GM19463 (cell line): ENCODE measurements at regions not wholly inside any gene's neighbourhood (a gene's known extent, or its start where the extent isn't known, plus 50 kb on each side); places are given as distances from the start of the nearest gene placed in this dataset.

Experiments used
- ATAC-seq: cut with Tn5 transposase; IDR thresholded peaks from one replicate; pipeline ENCODE4 v1.9.1; 2021; ENCODE audit warnings: mild to moderate bottlenecking, moderate library complexity; ENCODE audit not compliant: unreplicated experiment

DNA sequence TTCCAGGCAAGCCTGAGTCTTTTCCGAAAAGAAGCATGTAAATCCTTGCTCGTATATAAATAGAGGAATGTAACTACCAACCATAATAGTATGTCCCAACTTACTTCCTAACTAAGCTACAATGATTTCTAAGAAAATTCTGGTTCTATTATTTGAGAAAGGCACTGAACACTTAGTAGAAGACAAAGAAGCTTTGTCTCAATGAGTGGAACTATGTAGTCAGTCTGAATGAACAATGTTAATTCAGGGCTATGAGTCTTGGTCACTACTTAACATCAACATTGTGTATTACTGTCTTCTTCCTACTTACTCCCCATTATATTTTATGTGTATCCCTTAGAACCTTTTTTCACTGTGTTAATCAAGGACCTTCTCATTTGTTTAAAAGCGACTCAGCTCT lies 206.0 kb downstream of the CYB561 start:
- no peak for ATAC-seq

DNA sequence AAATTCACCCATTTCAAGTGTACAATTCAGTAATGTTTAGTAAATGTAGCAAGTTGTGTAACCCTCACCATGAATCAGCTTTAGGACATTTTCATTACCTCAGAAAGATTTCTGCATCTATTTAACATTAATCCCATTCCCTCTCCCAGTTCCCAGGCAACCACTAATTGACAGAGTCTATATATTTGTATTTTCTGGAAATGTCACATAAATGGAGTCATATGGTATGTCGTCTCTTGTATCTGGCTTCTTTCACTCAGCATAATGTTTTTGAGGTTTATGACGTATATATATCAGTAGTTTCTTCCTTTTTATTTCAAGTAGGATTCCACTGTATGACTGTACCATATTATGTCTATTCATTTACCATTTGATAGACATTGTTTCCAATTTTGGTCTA lies 199.8 kb downstream of the CYB561 start:
- ATAC-seq: no peak

DNA sequence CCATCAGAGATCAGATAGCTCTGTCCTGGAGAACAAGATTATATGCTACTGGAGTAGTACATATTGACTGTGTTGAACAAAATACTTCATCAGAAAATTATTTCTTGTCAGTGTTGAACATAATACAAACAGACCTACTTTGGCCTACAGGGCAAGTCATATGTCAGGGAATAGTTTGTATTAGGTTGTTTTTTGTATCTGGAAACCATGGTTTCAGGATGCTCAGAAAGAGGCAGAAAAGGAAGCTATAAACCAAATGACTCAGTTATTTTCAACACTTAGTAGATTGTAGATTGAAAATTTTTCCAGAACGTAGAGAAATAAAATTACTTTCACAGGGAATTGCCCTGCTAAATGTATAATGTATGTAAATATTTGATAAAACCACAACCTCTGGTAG lies 198.4 kb downstream of the CYB561 start:
- no peak for ATAC-seq

DNA sequence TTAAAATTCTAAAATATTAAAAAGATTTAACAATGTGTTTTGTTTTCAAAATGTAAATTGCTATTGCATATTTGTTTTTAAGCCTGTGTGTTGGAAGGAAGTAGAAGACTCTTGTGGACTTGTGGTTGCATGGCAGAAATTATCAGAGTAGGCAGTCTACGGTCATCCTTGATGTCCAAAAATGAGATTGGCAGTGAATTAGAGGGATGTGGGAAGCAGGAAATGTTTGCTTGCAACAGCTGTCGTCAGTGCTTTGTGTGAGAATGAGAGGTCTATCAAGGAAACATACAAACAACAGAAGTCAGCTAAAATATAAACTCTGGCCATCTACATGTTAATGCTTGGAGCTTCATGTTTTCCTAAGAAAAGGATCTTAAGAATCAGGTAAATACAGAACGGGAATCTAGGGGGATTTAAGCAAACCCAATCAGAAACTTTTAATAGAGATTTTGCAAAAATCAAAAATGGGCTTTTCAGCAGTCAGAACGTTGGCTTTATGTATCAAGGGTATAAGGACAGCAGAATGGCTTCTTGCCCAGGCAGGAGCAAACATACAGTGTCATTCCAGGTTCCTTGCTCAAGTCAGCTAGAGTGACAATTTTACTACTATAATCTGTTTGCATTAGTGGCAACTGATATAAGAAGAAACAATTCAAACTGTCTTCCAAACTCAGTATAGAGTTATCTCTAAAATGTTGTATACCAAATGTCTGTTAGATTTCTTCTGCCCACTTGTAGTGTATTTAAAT lies 196.7 kb downstream of the CYB561 start:
- no peak for ATAC-seq

DNA sequence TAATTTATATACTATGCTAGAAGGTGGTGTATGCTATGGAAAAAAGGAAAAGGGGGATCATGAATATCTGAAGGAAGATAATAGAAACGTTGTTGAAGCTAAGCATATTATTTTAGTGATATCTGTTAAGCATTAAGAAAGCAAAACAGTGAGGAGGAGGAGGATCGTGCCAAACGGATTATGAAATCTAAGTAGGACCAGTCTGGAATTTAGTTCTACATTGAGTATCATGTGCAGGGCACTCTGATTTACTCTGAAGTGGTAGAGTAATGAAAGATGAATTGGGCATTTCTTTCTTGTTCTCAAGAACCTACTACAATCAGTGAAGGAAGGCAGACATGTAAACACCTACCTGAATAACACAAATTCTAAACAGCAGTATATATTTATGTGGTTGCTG lies 195.3 kb downstream of the CYB561 start:
- no peak for ATAC-seq

DNA sequence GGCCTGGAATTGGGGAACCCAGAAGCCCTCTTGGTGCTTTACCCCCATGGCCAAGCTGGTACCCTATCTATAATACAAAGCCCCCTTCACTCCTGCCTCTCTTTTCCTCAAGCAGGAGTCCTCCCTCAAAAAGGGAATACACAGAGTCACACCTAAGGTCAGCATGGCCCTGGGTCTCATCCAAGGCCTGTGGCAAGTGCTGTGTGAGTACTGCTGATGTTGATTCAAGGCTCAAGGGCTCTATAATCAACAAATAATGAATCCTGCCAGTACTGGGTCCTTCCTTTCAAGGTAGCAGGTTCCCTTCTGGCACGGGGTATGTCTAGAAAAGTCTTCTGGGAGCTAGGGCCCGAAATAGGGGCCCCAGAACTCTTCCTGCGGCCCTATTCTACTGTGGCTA lies 187.3 kb downstream of the CYB561 start:
- no peak for ATAC-seq

DNA sequence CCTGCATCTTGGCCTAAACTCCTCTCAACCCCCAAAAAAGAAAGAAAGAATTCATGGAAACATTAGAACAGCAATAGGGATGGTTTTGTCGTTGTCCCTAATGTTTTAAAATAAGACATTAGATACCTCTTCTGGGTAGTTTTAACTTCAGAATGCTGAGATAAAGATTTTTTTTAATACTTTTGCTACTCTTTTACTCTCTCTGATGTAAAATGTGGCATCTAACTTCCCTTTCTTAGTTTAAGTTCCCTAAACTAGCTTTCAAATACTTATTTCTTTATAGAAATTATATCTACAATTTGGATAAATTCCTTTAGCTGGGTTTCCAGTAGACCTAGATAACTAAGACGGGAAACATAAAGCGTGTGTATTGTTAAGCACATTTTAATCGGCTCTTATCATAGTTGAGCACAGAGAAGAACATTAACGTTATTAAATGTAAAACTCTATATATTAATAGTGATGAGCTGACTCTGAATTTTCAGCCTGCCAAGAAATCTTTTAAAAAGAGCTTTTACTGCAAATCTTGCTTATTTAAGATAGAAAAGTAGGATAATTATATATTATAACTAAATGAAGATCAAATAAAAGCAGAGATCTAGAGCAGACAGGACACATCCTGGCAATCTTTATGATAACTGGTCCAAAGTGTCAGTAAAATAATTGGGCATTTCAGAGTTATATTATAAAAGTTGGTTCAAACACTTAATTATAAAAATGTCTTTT lies 183.2 kb downstream of the CYB561 start:
- ATAC-seq: no peak

DNA sequence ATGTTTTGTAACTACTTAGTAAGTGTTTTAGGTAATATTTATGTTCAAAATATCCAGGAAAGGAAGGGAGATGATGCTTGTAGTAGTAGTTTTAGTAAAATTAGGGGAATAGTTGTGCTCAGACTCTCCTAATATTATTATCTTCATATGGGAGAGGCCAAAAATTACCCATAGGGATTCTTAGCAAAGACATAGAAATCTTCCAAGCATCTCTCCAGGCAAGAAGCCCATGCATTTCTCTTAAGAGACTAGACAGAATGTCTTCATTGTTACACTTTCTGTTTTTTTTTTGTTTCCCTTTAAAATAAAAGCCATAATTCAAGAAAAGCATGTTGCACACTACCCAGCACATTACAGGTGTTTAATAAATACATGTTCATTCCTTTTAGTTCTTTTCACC lies 180.6 kb downstream of the CYB561 start:
- no peak for ATAC-seq

DNA sequence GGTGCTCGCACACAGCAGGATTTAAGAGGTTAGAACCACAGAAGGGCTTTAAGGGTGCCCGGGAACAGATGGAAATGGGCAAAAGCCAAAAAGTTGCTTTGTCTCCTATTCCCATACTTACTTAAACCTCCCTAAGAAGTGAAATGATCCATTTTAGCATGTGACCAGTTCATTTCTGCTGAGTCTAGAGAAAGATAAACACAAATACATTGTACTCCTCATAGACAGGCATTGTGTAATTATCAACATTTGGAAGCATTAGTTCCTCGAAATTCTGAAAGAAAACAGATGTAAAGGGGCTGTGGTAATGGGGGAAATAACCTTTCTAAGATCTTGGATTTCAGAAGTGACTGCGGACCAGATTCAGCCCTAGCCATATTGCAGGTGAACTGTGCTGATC lies 178.3 kb downstream of the CYB561 start:
- ATAC-seq: no peak

DNA sequence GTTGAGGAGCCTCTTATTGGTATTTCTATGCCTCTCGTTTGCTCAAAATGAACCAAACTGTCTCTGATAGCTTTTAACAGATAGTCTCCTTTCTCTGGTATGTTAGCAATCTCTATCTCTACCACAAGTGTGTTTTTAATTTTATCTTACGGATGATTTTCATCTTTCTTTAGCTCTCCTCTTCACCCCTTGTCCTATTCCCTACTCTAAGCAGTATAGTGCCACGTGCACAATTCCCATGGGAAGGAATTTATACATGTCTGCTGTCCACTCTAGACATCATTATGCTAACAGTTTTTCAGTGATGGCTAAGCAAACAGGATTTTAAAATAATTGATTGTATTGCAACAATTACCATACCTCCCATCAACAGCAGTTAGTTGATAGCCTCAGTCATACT lies 177.3 kb downstream of the CYB561 start:
- ATAC-seq: no peak

DNA sequence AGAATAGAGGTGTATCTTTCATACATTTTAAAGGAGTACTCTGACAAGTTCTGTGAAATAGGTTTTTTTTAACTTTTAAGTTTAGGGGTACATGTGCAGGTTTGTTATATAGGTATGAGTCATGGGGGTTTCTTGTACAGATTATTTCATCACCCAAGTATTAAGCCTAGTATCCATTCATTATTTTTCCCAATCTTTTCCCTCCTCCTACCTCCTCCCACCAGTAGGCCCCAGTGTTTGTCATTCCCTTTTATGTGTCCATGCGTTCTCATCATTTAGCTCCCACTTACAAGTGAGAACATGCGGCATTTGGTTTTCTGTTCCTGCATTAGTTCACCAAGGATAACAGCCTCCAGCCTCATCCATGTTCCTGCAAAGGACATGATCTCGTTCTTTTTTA lies 175.5 kb downstream of the CYB561 start:
- ATAC-seq: no peak

DNA sequence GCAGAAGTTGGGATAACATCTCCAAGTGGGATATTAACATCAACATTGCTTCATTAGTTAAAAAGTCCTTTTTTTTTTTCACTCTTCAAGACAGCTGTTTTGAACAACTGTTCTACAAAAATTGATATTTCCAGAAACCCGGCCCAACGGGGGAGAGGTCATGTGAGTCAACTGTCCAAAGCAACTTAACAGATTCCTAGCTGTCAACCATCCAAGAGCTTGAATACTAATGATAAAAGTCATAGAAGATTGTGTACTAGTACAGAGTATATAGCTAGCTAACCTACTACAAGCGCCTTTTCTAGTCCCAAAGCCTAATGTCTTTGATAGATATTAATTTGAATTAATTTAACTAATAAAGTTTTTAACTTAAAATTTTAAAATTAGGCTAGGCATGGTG lies 172.0 kb downstream of the CYB561 start:
- no peak for ATAC-seq

DNA sequence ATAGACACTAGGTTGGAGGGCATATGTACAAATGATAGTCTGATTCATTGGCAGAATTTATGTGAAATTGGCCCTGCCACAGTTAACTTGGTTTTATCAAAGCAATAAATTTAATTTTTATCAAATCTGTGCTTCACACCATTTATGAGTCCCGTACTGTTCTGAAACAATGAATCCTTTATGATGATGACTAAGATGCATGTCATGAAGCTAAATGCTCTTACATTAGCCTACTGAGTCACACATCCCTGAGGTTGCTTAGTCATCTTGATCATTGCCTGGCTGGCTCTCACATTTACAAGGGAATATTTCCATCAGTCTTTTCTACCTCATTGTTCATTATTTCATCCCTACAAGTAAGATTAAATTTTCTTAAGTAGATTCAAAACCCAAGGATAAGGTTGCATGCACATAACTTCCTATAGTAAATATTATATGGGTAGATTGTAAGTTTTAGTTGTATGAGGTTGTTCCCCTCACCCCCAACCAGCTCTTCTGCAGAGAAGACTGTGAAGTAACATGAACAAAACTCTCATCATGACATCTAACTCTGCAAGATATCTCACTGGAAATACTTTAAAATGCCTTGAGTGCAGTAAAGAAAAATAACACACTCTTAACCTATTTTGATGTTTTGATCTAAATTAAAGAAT lies 170.7 kb downstream of the CYB561 start:
- ATAC-seq: no peak

DNA sequence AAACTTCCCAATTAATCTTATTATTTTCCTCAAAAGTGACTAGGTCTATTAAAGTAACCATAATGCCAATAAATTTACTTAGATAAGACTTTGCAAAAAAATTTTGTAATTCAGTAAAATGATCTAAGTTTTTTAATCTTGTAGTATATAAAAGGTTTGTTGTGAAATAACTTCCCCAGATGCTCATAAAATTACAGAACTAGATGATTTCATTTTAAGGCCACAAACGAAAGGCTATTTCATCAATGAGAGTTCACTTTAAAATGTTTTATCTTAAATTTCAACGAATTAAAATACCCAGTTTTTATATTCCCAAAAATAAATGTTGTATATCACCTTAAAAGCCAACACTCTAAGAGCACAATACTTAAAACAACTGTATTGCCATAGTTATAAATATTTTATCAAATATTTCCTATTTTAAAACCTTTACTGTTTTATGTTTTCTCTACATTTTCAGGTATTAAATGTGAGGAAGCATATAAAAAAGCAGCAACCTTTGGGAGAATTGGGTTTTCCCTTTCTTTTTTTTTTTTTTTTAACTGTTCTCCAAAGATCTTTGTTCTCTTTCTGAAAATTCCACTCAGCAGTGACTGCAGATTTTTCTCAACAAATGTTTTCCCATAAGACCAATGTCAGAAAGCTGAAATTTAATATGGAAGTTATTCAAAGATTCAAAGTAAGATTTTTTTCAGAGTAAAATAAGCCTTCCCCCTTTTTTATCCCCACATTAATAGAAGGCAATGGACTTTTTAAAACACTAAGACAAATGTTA lies 169.9 kb downstream of the CYB561 start:
- ATAC-seq: no peak

DNA sequence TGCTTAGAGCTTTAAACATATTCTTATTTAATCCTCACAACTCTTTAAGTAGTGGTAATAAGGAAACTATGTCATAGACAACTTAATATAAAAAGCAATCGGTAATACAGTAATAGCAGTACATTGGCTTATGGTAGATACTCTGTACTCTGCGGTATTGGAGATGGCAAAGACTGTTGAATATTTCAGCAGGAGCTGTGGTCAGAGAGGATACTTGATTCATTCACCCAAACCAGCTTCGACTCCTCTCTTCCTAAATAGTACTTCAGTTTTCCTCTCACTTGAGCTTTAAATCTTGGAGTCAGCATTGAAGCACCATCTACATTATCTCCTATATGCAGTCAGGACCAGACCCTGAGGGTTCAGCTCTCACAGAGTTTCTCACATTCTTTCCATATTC lies 169.3 kb downstream of the CYB561 start:
- ATAC-seq: no peak

DNA sequence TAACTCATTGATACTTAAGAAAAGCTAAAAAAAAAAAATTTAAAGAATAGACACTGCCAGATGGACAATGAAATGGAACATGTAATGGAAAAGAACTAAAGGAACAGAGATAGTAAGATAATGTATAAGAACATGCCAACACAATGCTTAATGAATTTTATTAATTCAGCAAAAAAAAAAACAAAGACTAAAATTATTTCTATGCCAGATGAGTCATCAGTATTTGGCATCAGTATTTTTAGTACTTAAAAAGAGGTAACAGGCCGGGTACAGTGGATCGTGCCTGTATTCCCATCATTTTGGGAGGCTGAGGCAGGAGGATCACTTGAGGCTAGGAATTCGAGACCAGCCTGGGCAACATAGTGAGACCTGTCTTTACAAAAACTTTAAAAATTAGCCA lies 168.5 kb downstream of the CYB561 start:
- ATAC-seq: no peak

DNA sequence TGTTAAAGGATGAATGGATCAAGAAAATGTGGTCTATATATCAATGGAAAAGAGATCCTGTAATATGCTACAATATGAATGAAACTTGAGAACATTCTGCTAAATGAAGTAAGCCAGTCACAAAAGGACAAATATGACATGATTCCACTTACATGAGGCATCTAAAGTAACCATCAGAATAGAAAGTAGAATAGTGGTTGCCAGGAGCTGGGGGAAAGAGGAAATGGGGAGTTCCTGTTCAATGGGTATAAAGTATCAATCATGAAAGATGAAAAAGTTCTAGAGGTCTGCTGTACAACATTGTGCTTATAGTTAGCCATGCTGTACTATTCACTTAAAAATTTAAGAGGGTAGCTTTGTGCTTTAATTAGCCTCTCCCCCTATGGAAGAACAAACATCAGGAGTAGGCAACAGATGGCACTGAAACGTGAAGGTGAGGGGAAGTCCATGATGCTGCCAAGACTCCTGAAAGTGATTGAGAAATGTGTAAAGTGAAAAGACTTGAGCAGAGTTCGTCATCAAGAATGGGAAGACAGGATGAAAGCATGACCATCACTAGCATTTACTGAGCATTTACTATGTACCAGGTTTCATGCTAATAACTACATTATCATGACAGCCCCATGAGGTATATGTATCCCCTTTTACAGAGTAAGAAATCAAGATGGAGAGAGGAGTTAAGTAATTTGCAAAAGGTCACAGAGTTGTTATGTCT lies 167.2 kb downstream of the CYB561 start:
- ATAC-seq: no peak

DNA sequence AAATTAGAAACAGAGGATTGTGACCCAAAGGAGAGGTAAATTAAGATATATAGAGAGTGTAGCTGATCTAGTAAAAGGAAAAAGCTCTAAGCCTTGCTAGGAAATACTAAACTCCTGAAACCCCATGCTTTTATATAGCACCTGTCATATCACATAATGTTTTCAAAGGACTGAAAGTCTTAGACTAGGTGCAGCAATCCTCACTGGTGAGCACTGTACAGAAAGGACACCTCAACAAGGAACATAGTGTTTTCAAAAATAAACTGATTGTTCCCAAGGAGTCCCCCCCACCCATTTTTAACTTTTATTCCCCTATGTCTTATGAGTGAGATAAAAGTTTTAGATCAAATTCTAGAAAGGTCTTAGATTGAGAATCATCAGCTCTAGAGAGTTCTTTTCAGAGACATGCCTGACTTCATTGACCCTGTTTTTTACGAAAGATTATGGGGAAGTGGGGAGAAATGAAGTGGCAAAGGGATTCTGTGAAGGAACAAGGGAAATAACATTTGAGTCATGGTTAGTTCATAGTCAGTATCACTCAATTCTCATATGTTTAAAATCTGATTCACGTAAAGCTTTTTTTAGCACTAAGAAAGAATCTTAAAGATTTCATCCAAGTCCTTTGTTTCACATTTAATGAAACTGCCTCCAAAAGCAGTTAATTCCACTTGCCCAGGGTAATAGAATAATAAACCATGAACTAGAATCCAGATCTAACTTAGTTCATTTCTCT lies 166.4 kb downstream of the CYB561 start:
- ATAC-seq: no peak

DNA sequence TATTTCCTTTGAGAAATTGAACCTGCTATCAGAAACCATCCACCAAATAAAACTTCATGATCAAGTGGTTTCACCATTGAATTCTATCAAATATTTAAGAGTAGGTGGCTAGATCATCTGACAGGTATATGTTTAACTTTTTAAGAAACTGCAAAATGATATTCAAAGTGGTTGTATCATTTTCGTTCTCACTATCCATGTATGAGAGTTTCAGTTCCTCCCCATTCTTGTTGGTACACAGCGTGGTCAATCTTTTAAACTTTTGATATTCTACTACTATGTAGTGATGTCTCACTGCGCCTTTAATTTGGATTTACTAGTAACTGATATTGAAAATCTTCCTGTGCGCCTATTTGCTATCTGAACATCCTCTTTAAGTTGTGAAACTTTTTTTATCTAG lies 163.7 kb downstream of the CYB561 start:
- peak; percentile 73 for ATAC-seq

DNA sequence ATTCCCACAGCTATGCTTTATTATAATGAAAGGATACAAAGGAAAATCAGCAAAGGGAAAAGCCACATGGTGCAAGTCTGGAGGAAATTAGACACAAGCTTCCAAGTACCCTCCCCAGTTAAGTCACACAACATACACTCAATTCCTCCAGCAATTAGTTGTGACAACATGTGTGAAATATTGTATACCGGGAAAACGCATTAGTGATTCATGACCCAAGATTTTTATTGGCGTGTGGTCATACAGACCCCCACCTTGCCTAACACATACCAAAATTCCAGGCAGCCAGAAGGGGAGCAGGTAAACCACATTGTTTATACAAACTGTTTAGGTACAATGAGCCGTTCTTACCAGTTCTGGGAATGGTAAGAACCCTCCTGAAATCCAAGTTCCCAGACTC lies 160.6 kb downstream of the CYB561 start:
- ATAC-seq: no peak
